ENCODE measurements at regions not wholly inside any gene's neighbourhood (a gene's known extent, or its start where the extent isn't known, plus 50 kb on each side); places are given as distances from the start of the nearest gene placed in this dataset.
A peak's percentile ranks its signal among the peaks of the same experiment; 100 is the strongest.

DNA sequence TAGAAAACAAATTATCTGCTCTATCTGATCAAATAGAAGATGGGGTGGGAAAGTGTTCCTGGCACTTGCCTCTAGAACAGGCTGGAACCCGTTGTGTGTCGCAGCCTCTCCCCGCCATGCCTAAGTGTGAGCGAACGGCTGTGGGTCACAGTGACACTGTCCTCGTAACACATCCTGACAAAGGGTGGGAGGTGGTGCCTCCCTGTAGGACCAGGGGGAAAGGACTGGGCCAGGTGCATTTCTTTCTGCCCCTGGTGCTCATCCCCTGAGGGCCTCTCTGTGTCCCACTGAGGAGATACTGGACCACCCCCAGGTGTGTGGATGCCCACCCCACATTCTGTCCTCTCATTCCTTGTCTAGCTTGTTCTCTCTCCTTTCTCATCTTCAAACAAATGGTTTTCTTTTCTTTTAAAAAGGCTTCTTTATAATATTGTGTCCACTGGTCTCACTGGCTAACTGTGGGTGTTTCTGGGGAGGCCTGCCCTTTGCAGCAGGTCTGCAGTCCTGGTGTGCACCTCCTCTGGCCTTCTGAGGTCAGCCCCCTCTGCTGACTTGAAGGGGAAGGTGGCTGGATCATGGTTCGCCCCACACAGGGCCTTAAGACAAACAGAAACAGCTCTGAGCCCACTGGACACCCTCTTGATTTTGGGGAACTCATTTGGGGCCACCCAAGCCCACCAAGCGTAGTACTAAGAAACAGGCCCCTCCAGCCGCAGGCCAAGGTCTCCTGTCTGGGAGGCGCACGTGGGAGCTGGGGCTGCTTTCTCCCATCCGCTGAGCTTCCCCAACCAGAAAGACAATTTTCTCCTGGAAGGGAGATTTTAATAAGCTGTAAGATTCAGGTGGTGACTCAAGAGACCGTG is 152.5 kb upstream of the SOX1 start:
- H3K36me3 ChIP-seq (ENCODE audit: control insufficient read depth, insufficient read depth, low read length) = no peaks in the 10 kb centered on the region
- no peak for DNase-seq
- no peaks in the 10 kb centered on the region for H3K36me3 Mint-ChIP-seq

DNA sequence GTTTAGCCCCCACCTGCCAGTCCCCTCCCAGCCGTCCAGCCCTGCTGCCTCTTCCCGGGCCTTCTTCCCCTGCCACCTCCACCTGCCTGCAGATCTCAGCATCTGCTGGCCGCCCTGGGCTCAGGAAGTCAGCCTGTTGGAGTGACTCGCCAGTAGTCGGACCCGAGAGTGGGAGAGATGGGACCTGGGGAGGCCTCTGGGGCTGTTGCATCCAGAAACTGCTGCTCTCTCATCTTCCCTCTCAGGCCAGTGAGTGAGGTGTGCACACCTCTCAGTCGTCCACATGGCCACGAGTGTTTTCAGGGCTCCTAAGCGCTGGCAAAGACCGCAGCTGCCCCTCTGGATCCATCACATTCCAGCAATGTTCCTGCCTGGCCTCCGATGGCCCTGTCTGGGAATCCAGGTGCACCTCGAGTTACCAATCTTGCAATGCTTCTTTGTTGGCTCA is 151.8 kb upstream of the SOX1 start:
- ATAC-seq (ENCODE audit: low read depth in 2 of 2) (no peak), DNase-seq (no peak)
- Histone ChIP-seq H3K27ac (ENCODE audit: insufficient read depth, low read length, poor library complexity, severe bottlenecking) (no peak overlapping the region), H3K4me3 (ENCODE audit: low read depth, low read length) (no peak overlapping the region), H3K4me1 (ENCODE audit: control insufficient read depth, insufficient read depth, low read length, poor library complexity, severe bottlenecking) (no peaks in the 10 kb centered on the region), H3K36me3 (ENCODE audit: control insufficient read depth, insufficient read depth, low read length) (no peaks in the 10 kb centered on the region), H3K9me3 (ENCODE audit: control insufficient read depth in 2 of 2, low read length in 2 of 2) (no peaks in the 10 kb centered on the region), H3K27me3 (ENCODE audit: control insufficient read depth, insufficient read depth, low read length) (no peaks in the 10 kb centered on the region)
- Mint-ChIP-seq H3K36me3 (no peaks in the 10 kb centered on the region), H3K27ac (no peak overlapping the region), H3K9me3 (no peaks in the 10 kb centered on the region), H3K27me3 (no peaks in the 10 kb centered on the region), H3K4me3 (no peak overlapping the region), H3K4me1 (no peaks in the 10 kb centered on the region)

More for the DNA sequence above, 152.5 kb upstream of the SOX1 start:
- H3K9me3 ChIP-seq (ENCODE audit: control insufficient read depth in 2 of 2, low read length in 2 of 2) = no peaks in the 10 kb centered on the region
- H3K4me3 Mint-ChIP-seq = no peak overlapping the region
- H3K27me3 ChIP-seq (ENCODE audit: control insufficient read depth, insufficient read depth, low read length) = no peaks in the 10 kb centered on the region
- H3K27me3 Mint-ChIP-seq = no peaks in the 10 kb centered on the region
- no peak overlapping the region for H3K27ac ChIP-seq (ENCODE audit: insufficient read depth, low read length, poor library complexity, severe bottlenecking)
- ATAC-seq (ENCODE audit: low read depth in 2 of 2) = no peak
- H3K4me1 ChIP-seq (ENCODE audit: control insufficient read depth, insufficient read depth, low read length, poor library complexity, severe bottlenecking) = no peaks in the 10 kb centered on the region
- no peak overlapping the region for H3K4me3 ChIP-seq (ENCODE audit: low read depth, low read length)
- H3K9me3 Mint-ChIP-seq = no peaks in the 10 kb centered on the region
- no peak overlapping the region for H3K27ac Mint-ChIP-seq
- no peaks in the 10 kb centered on the region for H3K4me1 Mint-ChIP-seq

DNA sequence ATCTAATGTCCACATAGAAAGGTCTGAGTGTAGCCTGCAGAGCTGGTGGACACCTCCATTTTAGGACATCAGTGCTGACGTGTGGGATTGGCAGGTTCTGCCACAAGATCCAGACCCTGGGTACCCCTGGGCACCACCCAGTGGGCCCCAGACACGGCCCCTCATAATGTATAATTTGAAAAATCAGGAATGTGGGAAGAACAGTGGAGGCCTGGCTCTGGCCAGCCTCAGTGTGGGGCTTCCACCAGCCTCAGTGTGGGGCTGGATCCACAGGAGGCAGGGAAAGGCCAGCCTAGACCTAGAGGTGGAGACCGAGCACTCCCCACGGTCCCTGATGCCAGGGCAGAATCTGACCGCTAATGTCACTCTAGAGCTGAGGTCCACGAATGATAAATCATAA is 150.7 kb upstream of the SOX1 start:
- ATAC-seq (ENCODE audit: low read depth in 2 of 2) (no peak), DNase-seq (no peak)
- no peak overlapping the region for H3K27ac ChIP-seq (ENCODE audit: insufficient read depth, low read length, poor library complexity, severe bottlenecking)
- no peaks in the 10 kb centered on the region for H3K9me3 ChIP-seq (ENCODE audit: control insufficient read depth in 2 of 2, low read length in 2 of 2)
- no peaks in the 10 kb centered on the region for H3K27me3 Mint-ChIP-seq
- no peaks in the 10 kb centered on the region for H3K4me1 ChIP-seq (ENCODE audit: control insufficient read depth, insufficient read depth, low read length, poor library complexity, severe bottlenecking)
- H3K9me3 Mint-ChIP-seq = peaks cover 0 to 4% (median 0%) of the 10 kb centered on the region in 7 donors
- no peak overlapping the region for H3K27ac Mint-ChIP-seq
- H3K4me1 Mint-ChIP-seq = no peaks in the 10 kb centered on the region
- no peak overlapping the region for H3K4me3 ChIP-seq (ENCODE audit: low read depth, low read length)
- H3K36me3 ChIP-seq (ENCODE audit: control insufficient read depth, insufficient read depth, low read length) = no peaks in the 10 kb centered on the region
- no peaks in the 10 kb centered on the region for H3K27me3 ChIP-seq (ENCODE audit: control insufficient read depth, insufficient read depth, low read length)
- H3K36me3 Mint-ChIP-seq = no peaks in the 10 kb centered on the region
- no peak overlapping the region for H3K4me3 Mint-ChIP-seq

DNA sequence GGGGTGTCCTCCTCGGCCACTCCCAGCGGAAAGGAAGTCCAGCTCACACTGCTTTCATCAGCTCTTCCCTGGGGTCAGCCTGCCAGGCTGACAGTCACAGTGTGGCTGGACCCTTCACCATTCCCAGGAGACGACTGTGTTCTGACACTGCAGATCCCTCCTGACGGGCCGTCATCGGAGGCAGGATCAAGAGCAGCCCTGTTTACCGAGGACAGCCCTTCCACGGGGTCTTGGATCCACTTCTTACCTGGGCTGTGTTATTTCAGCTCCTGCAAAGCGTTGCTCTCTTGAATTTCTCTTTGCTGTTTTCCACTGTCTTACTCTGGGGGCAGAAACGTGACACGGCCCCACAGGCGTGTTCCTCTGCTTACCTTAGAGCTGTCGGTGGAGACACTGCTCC is 149.9 kb upstream of the SOX1 start:
- Mint-ChIP-seq H3K27me3 (no peaks in the 10 kb centered on the region), H3K27ac (no peak overlapping the region), H3K4me3 (no peak overlapping the region), H3K36me3 (no peaks in the 10 kb centered on the region), H3K9me3 (peaks cover 0 to 4% (median 0%) of the 10 kb centered on the region in 7 donors), H3K4me1 (no peaks in the 10 kb centered on the region)
- ATAC-seq (ENCODE audit: low read depth in 2 of 2) (no peak), DNase-seq (no peak)
- Histone ChIP-seq H3K4me1 (ENCODE audit: control insufficient read depth, insufficient read depth, low read length, poor library complexity, severe bottlenecking) (no peaks in the 10 kb centered on the region), H3K36me3 (ENCODE audit: control insufficient read depth, insufficient read depth, low read length) (no peaks in the 10 kb centered on the region), H3K27ac (ENCODE audit: insufficient read depth, low read length, poor library complexity, severe bottlenecking) (no peak overlapping the region), H3K27me3 (ENCODE audit: control insufficient read depth, insufficient read depth, low read length) (no peaks in the 10 kb centered on the region), H3K4me3 (ENCODE audit: low read depth, low read length) (no peak overlapping the region), H3K9me3 (ENCODE audit: control insufficient read depth in 2 of 2, low read length in 2 of 2) (no peaks in the 10 kb centered on the region)

DNA sequence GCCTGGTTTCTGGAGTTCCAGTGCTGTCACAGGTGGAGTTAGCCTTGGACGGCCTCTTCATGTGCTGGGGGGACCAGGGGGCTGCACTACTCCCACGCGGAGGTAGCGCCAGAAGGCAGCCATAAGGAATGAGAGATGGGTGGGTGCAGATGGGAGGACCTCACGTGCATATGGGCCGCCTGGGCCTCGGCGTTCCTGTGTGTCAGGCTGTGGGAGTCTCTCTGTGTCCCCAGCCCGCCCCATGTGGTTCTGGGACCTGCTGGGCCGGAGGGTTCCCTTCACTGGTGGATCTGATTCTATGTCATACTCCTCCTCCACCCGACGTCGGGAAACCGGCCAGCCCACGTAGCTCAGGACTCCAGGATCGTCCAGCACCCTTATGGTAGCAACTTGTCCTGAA is 149.0 kb upstream of the SOX1 start:
- no peak for ATAC-seq (ENCODE audit: low read depth in 2 of 2)

DNA sequence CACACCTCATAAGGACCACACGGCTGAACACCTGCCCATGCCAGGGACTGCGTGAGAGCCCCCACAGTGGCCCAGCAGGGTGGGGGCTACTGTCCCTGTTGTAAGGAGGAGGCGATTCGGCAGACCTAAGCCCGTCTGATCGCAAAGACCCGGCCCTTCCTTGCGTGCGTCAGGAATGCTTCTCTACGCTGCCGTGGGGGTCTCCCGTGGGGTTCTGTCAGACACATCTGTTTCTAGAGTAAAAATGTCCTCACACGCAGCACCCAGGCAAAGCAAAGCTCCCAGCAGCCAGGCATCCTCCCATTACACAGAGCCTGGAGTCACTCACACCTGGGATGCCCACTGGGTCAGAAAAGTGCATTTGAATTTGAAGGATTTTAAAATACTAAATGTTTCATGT is 147.7 kb upstream of the SOX1 start:
- no peak for ATAC-seq (ENCODE audit: low read depth in 2 of 2)
- Mint-ChIP-seq H3K4me3 (no peak overlapping the region), H3K4me1 (no peaks in the 10 kb centered on the region), H3K27ac (no peak overlapping the region), H3K9me3 (peaks cover 0 to 4% (median 0%) of the 10 kb centered on the region in 7 donors), H3K36me3 (no peaks in the 10 kb centered on the region), H3K27me3 (no peaks in the 10 kb centered on the region)
- Histone ChIP-seq H3K4me3 (ENCODE audit: low read depth, low read length) (no peak overlapping the region), H3K27ac (ENCODE audit: insufficient read depth, low read length, poor library complexity, severe bottlenecking) (no peak overlapping the region), H3K9me3 (ENCODE audit: control insufficient read depth in 2 of 2, low read length in 2 of 2) (no peaks in the 10 kb centered on the region), H3K4me1 (ENCODE audit: control insufficient read depth, insufficient read depth, low read length, poor library complexity, severe bottlenecking) (no peaks in the 10 kb centered on the region), H3K27me3 (ENCODE audit: control insufficient read depth, insufficient read depth, low read length) (no peaks in the 10 kb centered on the region), H3K36me3 (ENCODE audit: control insufficient read depth, insufficient read depth, low read length) (no peaks in the 10 kb centered on the region)
- DNase-seq = no peak

More for the DNA sequence above, 149.0 kb upstream of the SOX1 start:
- Histone ChIP-seq H3K27me3 (ENCODE audit: control insufficient read depth, insufficient read depth, low read length) (no peaks in the 10 kb centered on the region), H3K4me3 (ENCODE audit: low read depth, low read length) (no peak overlapping the region), H3K9me3 (ENCODE audit: control insufficient read depth in 2 of 2, low read length in 2 of 2) (no peaks in the 10 kb centered on the region), H3K4me1 (ENCODE audit: control insufficient read depth, insufficient read depth, low read length, poor library complexity, severe bottlenecking) (no peaks in the 10 kb centered on the region), H3K36me3 (ENCODE audit: control insufficient read depth, insufficient read depth, low read length) (no peaks in the 10 kb centered on the region), H3K27ac (ENCODE audit: insufficient read depth, low read length, poor library complexity, severe bottlenecking) (no peak overlapping the region)
- Mint-ChIP-seq H3K4me3 (no peak overlapping the region), H3K36me3 (no peaks in the 10 kb centered on the region), H3K9me3 (peaks cover 0 to 4% (median 0%) of the 10 kb centered on the region in 7 donors), H3K4me1 (no peaks in the 10 kb centered on the region), H3K27me3 (no peaks in the 10 kb centered on the region), H3K27ac (no peak overlapping the region)
- DNase-seq = no peak

DNA sequence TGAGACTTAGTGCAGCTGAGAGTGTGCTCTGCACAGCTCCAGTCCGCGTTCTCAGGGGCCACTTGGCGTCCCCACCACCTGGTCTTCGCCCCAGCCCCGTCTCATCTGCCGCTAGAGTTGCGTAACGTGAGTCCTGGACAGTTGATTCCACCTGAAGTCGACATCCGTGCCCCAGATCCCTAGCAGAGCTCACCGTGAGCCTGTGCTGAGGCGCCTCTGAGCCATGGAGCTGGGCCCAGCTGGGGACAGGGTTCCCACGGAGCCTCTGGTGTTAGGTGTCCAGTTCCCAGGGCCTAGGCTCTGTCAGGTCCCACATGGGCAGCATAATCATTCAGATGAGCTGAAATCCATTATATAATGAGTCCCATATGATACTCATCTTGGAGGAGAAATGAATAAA is 147.1 kb upstream of the SOX1 start:
- ATAC-seq (ENCODE audit: low read depth in 2 of 2) = no peak
- H3K27ac ChIP-seq (ENCODE audit: insufficient read depth, low read length, poor library complexity, severe bottlenecking) = no peak overlapping the region
- no peak overlapping the region for H3K4me3 ChIP-seq (ENCODE audit: low read depth, low read length)
- Mint-ChIP-seq H3K36me3 (no peaks in the 10 kb centered on the region), H3K4me1 (no peaks in the 10 kb centered on the region), H3K27ac (no peak overlapping the region), H3K4me3 (no peak overlapping the region), H3K27me3 (no peaks in the 10 kb centered on the region), H3K9me3 (peaks cover 0 to 4% (median 0%) of the 10 kb centered on the region in 7 donors)
- H3K36me3 ChIP-seq (ENCODE audit: control insufficient read depth, insufficient read depth, low read length) = no peaks in the 10 kb centered on the region
- no peaks in the 10 kb centered on the region for H3K27me3 ChIP-seq (ENCODE audit: control insufficient read depth, insufficient read depth, low read length)
- H3K4me1 ChIP-seq (ENCODE audit: control insufficient read depth, insufficient read depth, low read length, poor library complexity, severe bottlenecking) = no peaks in the 10 kb centered on the region
- no peaks in the 10 kb centered on the region for H3K9me3 ChIP-seq (ENCODE audit: control insufficient read depth in 2 of 2, low read length in 2 of 2)
- DNase-seq = no peak

DNA sequence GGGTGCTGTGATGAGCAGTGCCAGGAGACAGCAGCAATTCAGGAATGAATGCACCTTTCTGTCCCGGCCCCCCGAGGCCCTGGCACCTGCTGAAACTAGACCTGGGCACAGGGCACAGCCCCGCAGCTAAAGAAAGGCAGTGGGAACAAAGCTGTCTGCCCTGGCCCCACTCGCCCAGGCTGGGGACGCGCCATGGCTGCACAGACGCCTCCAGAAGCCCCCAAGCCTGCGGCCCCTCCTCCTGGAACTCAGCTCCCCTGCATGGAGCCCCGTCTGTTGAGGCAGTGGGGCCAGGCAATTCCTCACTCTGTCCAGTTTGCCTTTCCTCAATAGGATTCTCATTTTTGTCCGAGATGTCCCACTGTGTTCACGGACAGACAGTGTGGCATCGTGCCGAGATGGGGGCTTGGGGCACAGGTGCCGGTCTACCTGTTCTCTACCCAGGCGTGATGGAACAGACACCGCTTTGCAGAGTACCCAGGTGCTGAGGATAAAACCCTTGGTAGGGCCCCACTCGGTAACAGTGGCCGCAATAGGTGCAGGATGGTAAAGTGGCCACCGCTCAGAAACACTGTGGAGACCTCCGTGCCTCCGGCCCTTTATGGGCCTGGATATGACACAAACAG is 146.5 kb upstream of the SOX1 start:
- H3K4me1 ChIP-seq (ENCODE audit: control insufficient read depth, insufficient read depth, low read length, poor library complexity, severe bottlenecking) = no peaks in the 10 kb centered on the region
- no peak overlapping the region for H3K27ac ChIP-seq (ENCODE audit: insufficient read depth, low read length, poor library complexity, severe bottlenecking)
- no peak overlapping the region for H3K4me3 ChIP-seq (ENCODE audit: low read depth, low read length)
- H3K36me3 ChIP-seq (ENCODE audit: control insufficient read depth, insufficient read depth, low read length) = no peaks in the 10 kb centered on the region
- no peak overlapping the region for H3K4me3 Mint-ChIP-seq
- ATAC-seq (ENCODE audit: low read depth in 2 of 2) (no peak), DNase-seq (no peak)
- H3K4me1 Mint-ChIP-seq = no peaks in the 10 kb centered on the region
- H3K9me3 Mint-ChIP-seq = peaks cover 0 to 4% (median 0%) of the 10 kb centered on the region in 7 donors
- peak overlapping the region in 1 of 3 donors; percentile 40 for H3K27ac Mint-ChIP-seq
- H3K27me3 Mint-ChIP-seq = no peaks in the 10 kb centered on the region
- H3K9me3 ChIP-seq (ENCODE audit: control insufficient read depth in 2 of 2, low read length in 2 of 2) = no peaks in the 10 kb centered on the region
- H3K27me3 ChIP-seq (ENCODE audit: control insufficient read depth, insufficient read depth, low read length) = no peaks in the 10 kb centered on the region
- no peaks in the 10 kb centered on the region for H3K36me3 Mint-ChIP-seq
